ENCODE measurements at regions not wholly inside any gene's neighbourhood (a gene's known extent, or its start where the extent isn't known, plus 50 kb on each side); places are given as distances from the start of the nearest gene placed in this dataset.

GRCh38 chr7:53531-53930 lies 138.8 kb upstream of the FAM20C start:
- Histone ChIP-seq H3K4me3 (ENCODE audit: low read depth in 2 of 2, low read length in 1 of 2) (no peak overlapping the region), H3K9me3 (no peaks in the 10 kb centered on the region), H3K4me1 (ENCODE audit: control insufficient read depth in 1 of 2, insufficient read depth in 2 of 2, low read depth in 1 of 2, low read length in 1 of 2) (peaks cover 0 to 16% of the 10 kb centered on the region in 2 experiments; a peak in 1 of 4 replicates), H3K9ac (no peak overlapping the region), H3K27ac (ENCODE audit: low read depth in 2 of 2, low read length in 1 of 2) (no peak overlapping the region), H3F3A (replicated peaks; ENCODE audit: insufficient read depth) (no peaks in the 10 kb centered on the region), H2AFZ (ENCODE audit: low read depth) (no peak overlapping the region), H4K20me1 (ENCODE audit: insufficient read depth) (no peaks in the 10 kb centered on the region), H3K27me3 (ENCODE audit: insufficient read depth) (peaks cover 13% of the 10 kb centered on the region; the same call in 1 of the 2 replicates), H3K4me2 (no peak overlapping the region), H3K36me3 (replicated peaks in 1 of 2; ENCODE audit: control insufficient read depth in 1 of 2, insufficient read depth in 2 of 2, low read length in 1 of 2) (no peaks in the 10 kb centered on the region), H3K79me2 (ENCODE audit: insufficient read depth) (no peaks in the 10 kb centered on the region), H3K9me2 (no peaks in the 10 kb centered on the region)
- TF ChIP-seq ELF1 (IDR thresholded peaks at IDR 0.05), result no peak
- TF ChIP-seq PBX3 (IDR thresholded peaks at IDR 0.05), result no peak
- TF ChIP-seq JUND (IDR thresholded peaks at IDR 0.05), result no peak
- TF ChIP-seq YY1 (IDR thresholded peaks at IDR 0.05; ENCODE audit: low read depth), result no peak
- TF ChIP-seq FOXJ3 (CRISPR knock-in tag; IDR thresholded peaks at IDR 0.05), result no peak
- TF ChIP-seq GATA2 (CRISPR knock-in tag; IDR thresholded peaks at IDR 0.05), result no peak
- no peak for TF ChIP-seq MAX (IDR thresholded peaks at IDR 0.05; ENCODE audit: low read depth)
- TF ChIP-seq TAF1 (IDR thresholded peaks at IDR 0.05; ENCODE audit: borderline replicate concordance, low read depth, low read length), result no peak
- TF ChIP-seq GABPA (IDR thresholded peaks at IDR 0.05; ENCODE audit: low read depth), result no peak
- no peak for TF ChIP-seq EP300 (IDR thresholded peaks at IDR 0.05; ENCODE audit: borderline replicate concordance in 1 of 2, low read depth in 1 of 2, low read length in 1 of 2)
- TF ChIP-seq REST (IDR thresholded peaks at IDR 0.05; ENCODE audit: low read depth, low read length), result no peak
- no peak for TF ChIP-seq MXI1 (IDR thresholded peaks at IDR 0.05; ENCODE audit: low read depth, low read length)
- no peak for TF ChIP-seq RXRA (IDR thresholded peaks at IDR 0.05; ENCODE audit: borderline replicate concordance, low read depth)
- TF ChIP-seq TCF12 (IDR thresholded peaks at IDR 0.05), result no peak
- WGBS (ENCODE audit: low lambda C conversion rate), result 32% methylated on average over 1 of the region's 1 CpG
- ChIA-PET CTCF (interaction anchor here (0.6 to 3.2 kb wide), 3 partner anchors 11 to 1632 kb away, joined by 3 to 13 read pairs (median 12); no protein-coding TSS in a partner anchor), POLR2A (no interaction called here)
- no peak for DNase-seq

GRCh38 chr7:54615-55014 lies 137.8 kb upstream of the FAM20C start:
- ChIA-PET CTCF (interaction anchor here (1.2 to 3.2 kb wide), 3 partner anchors 10 to 212 kb away, joined by 3 to 13 read pairs (median 12); no protein-coding TSS in a partner anchor), POLR2A (no interaction called here)
- Histone ChIP-seq H3K4me3 (ENCODE audit: low read depth in 2 of 2, low read length in 1 of 2) (no peak overlapping the region), H3K27ac (ENCODE audit: low read depth in 2 of 2, low read length in 1 of 2) (no peak overlapping the region), H3K9me2 (no peaks in the 10 kb centered on the region), H3K36me3 (replicated peaks in 1 of 2; ENCODE audit: control insufficient read depth in 1 of 2, insufficient read depth in 2 of 2, low read length in 1 of 2) (no peaks in the 10 kb centered on the region), H3K4me1 (ENCODE audit: control insufficient read depth in 1 of 2, insufficient read depth in 2 of 2, low read depth in 1 of 2, low read length in 1 of 2) (peaks cover 0 to 26% of the 10 kb centered on the region in 2 experiments; a peak in 1 of 4 replicates), H3K9me3 (no peaks in the 10 kb centered on the region), H3K27me3 (ENCODE audit: insufficient read depth) (peaks cover 13% of the 10 kb centered on the region; the same call in 1 of the 2 replicates), H3K4me2 (no peak overlapping the region), H3K9ac (no peak overlapping the region), H4K20me1 (ENCODE audit: insufficient read depth) (no peaks in the 10 kb centered on the region), H3F3A (replicated peaks; ENCODE audit: insufficient read depth) (no peaks in the 10 kb centered on the region), H2AFZ (ENCODE audit: low read depth) (no peak overlapping the region), H3K79me2 (ENCODE audit: insufficient read depth) (no peaks in the 10 kb centered on the region)
- 43% methylated on average over 6 of the region's 6 CpGs for WGBS (ENCODE audit: low lambda C conversion rate)
- DNase-seq, result no peak
- TF ChIP-seq SIN3A (IDR thresholded peaks at IDR 0.05; ENCODE audit: borderline replicate concordance, low read depth, low read length) (no peak), MEF2A (IDR thresholded peaks at IDR 0.05; ENCODE audit: borderline replicate concordance, low read depth) (no peak), IRF3 (IDR thresholded peaks at IDR 0.05; ENCODE audit: low read depth, low read length) (no peak), SMC3 (IDR thresholded peaks at IDR 0.05; ENCODE audit: low read depth, low read length) (no peak), ZBTB33 (IDR thresholded peaks at IDR 0.05; ENCODE audit: borderline replicate concordance, low read depth) (no peak), RXRA (IDR thresholded peaks at IDR 0.05; ENCODE audit: borderline replicate concordance, low read depth) (no peak), PBX3 (IDR thresholded peaks at IDR 0.05) (no peak), NRF1 (IDR thresholded peaks at IDR 0.05; ENCODE audit: low read depth, low read length) (no peak), YY1 (IDR thresholded peaks at IDR 0.05; ENCODE audit: low read depth) (no peak)
